ENCODE measurements at regions not wholly inside any gene's neighbourhood (a gene's known extent, or its start where the extent isn't known, plus 50 kb on each side); places are given as distances from the start of the nearest gene placed in this dataset.
"Not testable (repeated sequence)": the region's sequence is repeated elsewhere in the genome, so short reads cannot be mapped to it uniquely, and the experiment has no call there.

DNA sequence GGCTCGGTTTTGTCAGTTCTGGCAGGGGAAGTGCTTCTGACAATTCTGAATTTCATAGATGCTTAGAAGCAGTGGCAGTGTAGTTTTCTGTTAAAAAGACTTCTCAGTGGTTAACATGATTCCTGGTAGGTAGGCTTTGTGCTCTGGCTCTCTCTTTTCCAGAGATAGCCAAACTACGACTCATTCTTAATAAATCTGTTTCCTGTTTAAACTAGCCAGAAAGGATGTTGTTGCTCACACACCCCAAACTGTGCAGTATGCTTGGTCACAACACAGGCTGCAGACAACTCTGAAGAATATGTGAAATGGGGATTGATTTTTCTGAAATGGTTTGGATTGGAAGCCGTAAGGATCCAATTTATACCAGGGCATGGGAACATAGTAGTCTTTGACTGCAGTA, 711.5 kb downstream of the PCDH17 start:
- no peak overlapping the region for H3K4me3 ChIP-seq
- TF ChIP-seq, protein P1, sequence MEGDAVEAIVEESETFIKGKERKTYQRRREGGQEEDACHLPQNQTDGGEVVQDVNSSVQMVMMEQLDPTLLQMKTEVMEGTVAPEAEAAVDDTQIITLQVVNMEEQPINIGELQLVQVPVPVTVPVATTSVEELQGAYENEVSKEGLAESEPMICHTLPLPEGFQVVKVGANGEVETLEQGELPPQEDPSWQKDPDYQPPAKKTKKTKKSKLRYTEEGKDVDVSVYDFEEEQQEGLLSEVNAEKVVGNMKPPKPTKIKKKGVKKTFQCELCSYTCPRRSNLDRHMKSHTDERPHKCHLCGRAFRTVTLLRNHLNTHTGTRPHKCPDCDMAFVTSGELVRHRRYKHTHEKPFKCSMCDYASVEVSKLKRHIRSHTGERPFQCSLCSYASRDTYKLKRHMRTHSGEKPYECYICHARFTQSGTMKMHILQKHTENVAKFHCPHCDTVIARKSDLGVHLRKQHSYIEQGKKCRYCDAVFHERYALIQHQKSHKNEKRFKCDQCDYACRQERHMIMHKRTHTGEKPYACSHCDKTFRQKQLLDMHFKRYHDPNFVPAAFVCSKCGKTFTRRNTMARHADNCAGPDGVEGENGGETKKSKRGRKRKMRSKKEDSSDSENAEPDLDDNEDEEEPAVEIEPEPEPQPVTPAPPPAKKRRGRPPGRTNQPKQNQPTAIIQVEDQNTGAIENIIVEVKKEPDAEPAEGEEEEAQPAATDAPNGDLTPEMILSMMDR (IDR thresholded peaks at IDR 0.05), result no peak
- no peaks in the 10 kb centered on the region for H3K27me3 ChIP-seq (ENCODE audit: low read depth)
- no peak overlapping the region for H3K27ac ChIP-seq
- ATAC-seq (no peak), DNase-seq (no peak)
- intact Hi-C loops (cut with DNase I), result no loop called here
- H3K36me3 ChIP-seq, result no peaks in the 10 kb centered on the region
- H3K4me1 ChIP-seq, result no peaks in the 10 kb centered on the region
- H3K9me3 ChIP-seq, result no peaks in the 10 kb centered on the region

GRCh38 chr13:58352100-58352499, 720.6 kb downstream of the PCDH17 start:
- H3K9me3 ChIP-seq; H3K27me3 ChIP-seq (ENCODE audit: low read depth); H3K27ac ChIP-seq; DNase-seq; H3K36me3 ChIP-seq; H3K4me3 ChIP-seq; intact Hi-C loops (cut with DNase I); H3K4me1 ChIP-seq; ATAC-seq: not testable (repeated sequence)

GRCh38 chr13:58369936-58370335, 738.4 kb downstream of the PCDH17 start:
- Histone ChIP-seq H3K9me3 (no peaks in the 10 kb centered on the region), H3K4me3 (no peak overlapping the region), H3K27ac (no peak overlapping the region), H3K4me1 (no peaks in the 10 kb centered on the region), H3K36me3 (no peaks in the 10 kb centered on the region), H3K27me3 (ENCODE audit: low read depth) (no peaks in the 10 kb centered on the region)
- DNase-seq (no peak), ATAC-seq (no peak)
- TF ChIP-seq, protein P1 (IDR thresholded peaks at IDR 0.05), result no peak
- intact Hi-C loops (cut with DNase I), result no loop called here

GRCh38 chr13:58376349-58376748, 744.8 kb downstream of the PCDH17 start:
- H3K27me3 ChIP-seq (ENCODE audit: low read depth), result no peaks in the 10 kb centered on the region
- no peak for DNase-seq
- intact Hi-C loops (cut with DNase I), result no loop called here
- TF ChIP-seq, protein P1 (IDR thresholded peaks at IDR 0.05), result no peak
- no peak overlapping the region for H3K27ac ChIP-seq
- H3K4me3 ChIP-seq, result no peak overlapping the region
- ATAC-seq, result no peak
- H3K9me3 ChIP-seq, result no peaks in the 10 kb centered on the region
- H3K4me1 ChIP-seq, result no peaks in the 10 kb centered on the region
- no peaks in the 10 kb centered on the region for H3K36me3 ChIP-seq

GRCh38 chr13:58376775-58377174, 745.2 kb downstream of the PCDH17 start:
- Histone ChIP-seq H3K4me1 (no peaks in the 10 kb centered on the region), H3K36me3 (no peaks in the 10 kb centered on the region), H3K27ac (no peak overlapping the region), H3K27me3 (ENCODE audit: low read depth) (no peaks in the 10 kb centered on the region), H3K9me3 (no peaks in the 10 kb centered on the region), H3K4me3 (no peak overlapping the region)
- no peak for DNase-seq
- TF ChIP-seq, protein P1 (IDR thresholded peaks at IDR 0.05), result no peak
- intact Hi-C loops (cut with DNase I), result no loop called here
- ATAC-seq, result no peak

DNA sequence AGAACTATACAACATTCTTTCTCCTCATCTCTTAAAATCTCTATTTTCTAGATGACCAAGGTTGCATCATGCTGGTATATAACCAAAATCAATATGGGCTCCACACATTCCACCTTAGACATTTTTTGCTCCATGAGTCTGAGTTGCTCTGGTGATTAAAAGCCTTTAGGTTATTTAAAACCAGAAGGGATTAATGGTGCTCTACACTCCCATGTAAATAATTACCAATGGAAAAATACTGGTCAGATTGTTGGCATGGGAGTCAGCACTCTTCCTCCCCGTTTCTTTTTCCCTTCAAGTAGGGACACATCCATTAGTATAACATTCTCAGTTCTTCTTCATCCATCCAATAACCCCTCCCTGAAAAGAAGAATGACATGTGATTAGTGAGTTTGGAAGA, 747.7 kb downstream of the PCDH17 start:
- intact Hi-C loops (cut with DNase I), result no loop called here
- H3K27me3 ChIP-seq (ENCODE audit: low read depth), result no peaks in the 10 kb centered on the region
- DNase-seq (no peak), ATAC-seq (no peak)
- TF ChIP-seq, protein P1 (IDR thresholded peaks at IDR 0.05), result no peak
- H3K36me3 ChIP-seq, result no peaks in the 10 kb centered on the region
- no peak overlapping the region for H3K4me3 ChIP-seq
- H3K27ac ChIP-seq, result no peak overlapping the region
- no peaks in the 10 kb centered on the region for H3K9me3 ChIP-seq
- H3K4me1 ChIP-seq, result no peaks in the 10 kb centered on the region

DNA sequence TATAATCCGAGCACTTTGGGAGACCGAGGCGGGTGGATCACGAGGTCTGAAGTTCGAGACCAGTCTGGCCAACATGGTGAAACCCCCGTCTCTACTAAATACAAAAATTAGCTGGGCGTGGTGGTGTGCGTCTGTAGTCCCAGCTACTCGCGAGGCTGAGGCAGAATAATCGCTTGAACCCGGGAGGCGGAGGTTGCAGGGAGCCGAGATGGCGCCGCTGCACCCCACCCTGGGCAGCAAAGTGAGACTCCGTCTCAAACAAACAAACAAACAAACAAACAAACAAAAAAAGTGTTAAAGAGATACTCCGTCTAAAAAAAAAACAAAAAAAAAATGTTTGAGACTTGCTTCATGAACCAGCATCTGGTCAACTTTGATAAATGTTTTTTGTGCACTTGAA, 753.8 kb downstream of the PCDH17 start:
- H3K27me3 ChIP-seq (ENCODE audit: low read depth); H3K27ac ChIP-seq; H3K4me3 ChIP-seq; H3K9me3 ChIP-seq; H3K4me1 ChIP-seq; intact Hi-C loops (cut with DNase I); H3K36me3 ChIP-seq; ATAC-seq; DNase-seq: not testable (repeated sequence)
